GM23338 (cell line): ENCODE measurements at regions not wholly inside any gene's neighbourhood (a gene's known extent, or its start where the extent isn't known, plus 50 kb on each side); places are given as distances from the start of the nearest gene placed in this dataset.

ENCODE experiments used
- ATAC-seq: fragments of 200-7000 bp; cut with Tn5 transposase; 3 replicates; pipeline ENCODE4 v1.9.1; 2020
- DNase-seq: peaks from one replicate; pipeline ENCODE4 v3.0.0-alpha.2; 2015; ENCODE audit warnings: low spot score
- H2AFZ ChIP-seq: fragments of 200-600 bp; sonication (generic); 2 replicates; pipeline ENCODE4 v1.8.0; 2016; ENCODE audit warnings: antibody characterized with exemption, mild to moderate bottlenecking, moderate library complexity
- H3F3A ChIP-seq: fragments of 200-600 bp; sonication (generic); replicated peaks from 2 replicates; pipeline ENCODE4 v1.8.0; 2017; ENCODE audit warnings: antibody characterized with exemption, mixed run types, low read depth
- H3K27ac ChIP-seq: fragments of 200-600 bp; sonication (generic); 2 replicates; pipeline ENCODE4 v1.6.1; 2016; ENCODE audit warnings: low read depth
- H3K27me3 ChIP-seq: fragments of 200-600 bp; sonication (generic); 2 replicates; pipeline ENCODE4 v1.8.0; 2016; ENCODE audit warnings: mild to moderate bottlenecking, mixed run types, moderate library complexity; ENCODE audit not compliant: insufficient read depth
- H3K36me3 ChIP-seq: fragments of 200-600 bp; sonication (generic); 2 replicates; pipeline ENCODE4 v1.8.0; 2016; ENCODE audit warnings: mild to moderate bottlenecking; ENCODE audit not compliant: insufficient read depth
- H3K4me1 ChIP-seq: fragments of 200-600 bp; sonication (generic); 2 replicates; pipeline ENCODE4 v1.8.0; 2016; ENCODE audit warnings: mild to moderate bottlenecking, moderate library complexity; ENCODE audit not compliant: insufficient read depth
- H3K4me2 ChIP-seq: fragments of 200-600 bp; sonication (generic); 2 replicates; pipeline ENCODE4 v1.7.1; 2017; ENCODE audit warnings: mixed run types
- H3K4me3 ChIP-seq: fragments of 200-600 bp; sonication (generic); 2 replicates; pipeline ENCODE4 v1.6.1; 2016; ENCODE audit warnings: mixed run types
- H3K79me2 ChIP-seq: fragments of 200-600 bp; sonication (generic); replicated peaks from 2 replicates; pipeline ENCODE4 v1.8.0; 2017; ENCODE audit warnings: mild to moderate bottlenecking; ENCODE audit not compliant: insufficient read depth
- H3K9me2 ChIP-seq: fragments of 200-600 bp; sonication (generic); 2 replicates; pipeline ENCODE4 v1.8.0; 2017; ENCODE audit not compliant: insufficient read depth
- H4K20me1 ChIP-seq: fragments of 200-600 bp; sonication (generic); replicated peaks from 2 replicates; pipeline ENCODE4 v1.8.0; 2017; ENCODE audit warnings: mild to moderate bottlenecking; ENCODE audit not compliant: insufficient read depth
- H3K27ac Mint-ChIP-seq: 2 replicates; pipeline ENCODE4 v1.8.0; 2020; ENCODE audit warnings: inconsistent platforms, mild to moderate bottlenecking, moderate library complexity, mixed read lengths
- H3K27me3 Mint-ChIP-seq: 3 replicates; pipeline ENCODE4 v1.8.0; 2022; ENCODE audit warnings: low read depth, mild to moderate bottlenecking, moderate library complexity, mixed read lengths, inconsistent platforms; ENCODE audit not compliant: insufficient read depth, poor library complexity
- H3K36me3 Mint-ChIP-seq: 3 replicates; pipeline ENCODE4 v1.8.0; 2021; ENCODE audit warnings: low read depth, mild to moderate bottlenecking, inconsistent platforms, moderate library complexity, mixed read lengths
- H3K4me1 Mint-ChIP-seq: 3 replicates; pipeline ENCODE4 v1.8.0; 2020; ENCODE audit warnings: mild to moderate bottlenecking, inconsistent platforms, mixed read lengths
- H3K4me3 Mint-ChIP-seq: 3 replicates; pipeline ENCODE4 v1.8.0; 2021; ENCODE audit warnings: moderate library complexity, mild to moderate bottlenecking, inconsistent platforms, mixed read lengths
- H3K9me3 Mint-ChIP-seq: 3 replicates; pipeline ENCODE4 v1.8.0; 2020; ENCODE audit warnings: moderate library complexity, mild to moderate bottlenecking, inconsistent platforms, mixed read lengths
- CREB1 ChIP-seq: fragments of 250-450 bp; sonication (Bioruptor Pico); IDR thresholded peaks from 2 replicates; pipeline ENCODE4 v1.5.0; 2020; ENCODE audit warnings: low read depth, mild to moderate bottlenecking, moderate library complexity
- JUNB ChIP-seq: IDR thresholded peaks from one replicate; pipeline ENCODE4 v1.6.1; 2016; ENCODE audit warnings: antibody characterized with exemption; ENCODE audit not compliant: unreplicated experiment
- STAT1 ChIP-seq: IDR thresholded peaks from one replicate; pipeline ENCODE4 v1.6.1; 2016; ENCODE audit warnings: antibody characterized with exemption; ENCODE audit not compliant: unreplicated experiment
- TF ChIP-seq, protein P1 (sequence below), 2 experiments: fragments of 200-600 bp in 1 of 2; sonication (generic) in 1 of 2; conservative IDR thresholded peaks; 2 replicates each; pipeline versions ENCODE4 v1.5.1 to v1.6.1; 2016 to 2017; ENCODE audit warnings: antibody characterized with exemption in 2 of 2, low read depth in 2 of 2, mild to moderate bottlenecking in 2 of 2, moderate library complexity in 1 of 2
- TF ChIP-seq, protein P2 (sequence below): IDR thresholded peaks from one replicate; pipeline ENCODE4 v1.6.1; 2018; ENCODE audit warnings: antibody characterized with exemption; ENCODE audit not compliant: unreplicated experiment
- TF ChIP-seq, protein P3 (sequence below): fragments of 250-450 bp; sonication (Bioruptor Pico); IDR thresholded peaks from 2 replicates; pipeline ENCODE4 v1.5.0; 2020; ENCODE audit warnings: mild to moderate bottlenecking, moderate library complexity

DNA sequence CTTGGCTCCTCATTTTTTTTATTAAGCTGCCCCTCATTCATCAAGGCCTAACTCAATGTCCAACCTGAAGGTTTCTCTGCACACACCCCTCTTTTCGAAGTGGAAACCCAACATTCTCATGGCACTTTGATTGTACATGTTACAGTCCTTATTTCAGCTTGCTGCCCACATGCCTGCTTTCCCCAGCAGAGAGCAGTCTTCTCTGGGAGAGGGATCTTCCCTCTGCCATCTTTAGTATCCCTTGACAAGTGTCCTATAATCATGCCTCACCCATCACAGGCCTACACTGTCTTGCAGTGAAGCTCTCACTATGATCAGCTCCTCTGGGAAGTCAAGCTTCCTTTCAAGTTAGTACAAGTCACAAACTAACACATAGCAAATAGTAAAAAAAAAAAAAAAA lies 175.1 kb downstream of the ACER2 start:
- H3F3A ChIP-seq, result no peaks in the 10 kb centered on the region
- no peaks in the 10 kb centered on the region for H3K27me3 ChIP-seq
- no peaks in the 10 kb centered on the region for H3K79me2 ChIP-seq
- H3K4me3 ChIP-seq, result no peak overlapping the region
- Mint-ChIP-seq H3K27me3 (no peaks in the 10 kb centered on the region), H3K4me3 (no peak overlapping the region), H3K9me3 (peaks cover 8% of the 10 kb centered on the region; the same call in 2 of the 3 replicates), H3K27ac (no peak overlapping the region), H3K4me1 (no peaks in the 10 kb centered on the region; the same call in 1 of the 3 replicates), H3K36me3 (peaks cover 3% of the 10 kb centered on the region; the same call in 2 of the 3 replicates)
- TF ChIP-seq, protein P1, sequence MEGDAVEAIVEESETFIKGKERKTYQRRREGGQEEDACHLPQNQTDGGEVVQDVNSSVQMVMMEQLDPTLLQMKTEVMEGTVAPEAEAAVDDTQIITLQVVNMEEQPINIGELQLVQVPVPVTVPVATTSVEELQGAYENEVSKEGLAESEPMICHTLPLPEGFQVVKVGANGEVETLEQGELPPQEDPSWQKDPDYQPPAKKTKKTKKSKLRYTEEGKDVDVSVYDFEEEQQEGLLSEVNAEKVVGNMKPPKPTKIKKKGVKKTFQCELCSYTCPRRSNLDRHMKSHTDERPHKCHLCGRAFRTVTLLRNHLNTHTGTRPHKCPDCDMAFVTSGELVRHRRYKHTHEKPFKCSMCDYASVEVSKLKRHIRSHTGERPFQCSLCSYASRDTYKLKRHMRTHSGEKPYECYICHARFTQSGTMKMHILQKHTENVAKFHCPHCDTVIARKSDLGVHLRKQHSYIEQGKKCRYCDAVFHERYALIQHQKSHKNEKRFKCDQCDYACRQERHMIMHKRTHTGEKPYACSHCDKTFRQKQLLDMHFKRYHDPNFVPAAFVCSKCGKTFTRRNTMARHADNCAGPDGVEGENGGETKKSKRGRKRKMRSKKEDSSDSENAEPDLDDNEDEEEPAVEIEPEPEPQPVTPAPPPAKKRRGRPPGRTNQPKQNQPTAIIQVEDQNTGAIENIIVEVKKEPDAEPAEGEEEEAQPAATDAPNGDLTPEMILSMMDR (conservative IDR thresholded peaks at IDR 0.05; ENCODE audit: low read depth in 2 of 2), result peak in 1 of 2 experiments; percentile 58; a peak in 3 of 4 replicates
- TF ChIP-seq, protein P2, sequence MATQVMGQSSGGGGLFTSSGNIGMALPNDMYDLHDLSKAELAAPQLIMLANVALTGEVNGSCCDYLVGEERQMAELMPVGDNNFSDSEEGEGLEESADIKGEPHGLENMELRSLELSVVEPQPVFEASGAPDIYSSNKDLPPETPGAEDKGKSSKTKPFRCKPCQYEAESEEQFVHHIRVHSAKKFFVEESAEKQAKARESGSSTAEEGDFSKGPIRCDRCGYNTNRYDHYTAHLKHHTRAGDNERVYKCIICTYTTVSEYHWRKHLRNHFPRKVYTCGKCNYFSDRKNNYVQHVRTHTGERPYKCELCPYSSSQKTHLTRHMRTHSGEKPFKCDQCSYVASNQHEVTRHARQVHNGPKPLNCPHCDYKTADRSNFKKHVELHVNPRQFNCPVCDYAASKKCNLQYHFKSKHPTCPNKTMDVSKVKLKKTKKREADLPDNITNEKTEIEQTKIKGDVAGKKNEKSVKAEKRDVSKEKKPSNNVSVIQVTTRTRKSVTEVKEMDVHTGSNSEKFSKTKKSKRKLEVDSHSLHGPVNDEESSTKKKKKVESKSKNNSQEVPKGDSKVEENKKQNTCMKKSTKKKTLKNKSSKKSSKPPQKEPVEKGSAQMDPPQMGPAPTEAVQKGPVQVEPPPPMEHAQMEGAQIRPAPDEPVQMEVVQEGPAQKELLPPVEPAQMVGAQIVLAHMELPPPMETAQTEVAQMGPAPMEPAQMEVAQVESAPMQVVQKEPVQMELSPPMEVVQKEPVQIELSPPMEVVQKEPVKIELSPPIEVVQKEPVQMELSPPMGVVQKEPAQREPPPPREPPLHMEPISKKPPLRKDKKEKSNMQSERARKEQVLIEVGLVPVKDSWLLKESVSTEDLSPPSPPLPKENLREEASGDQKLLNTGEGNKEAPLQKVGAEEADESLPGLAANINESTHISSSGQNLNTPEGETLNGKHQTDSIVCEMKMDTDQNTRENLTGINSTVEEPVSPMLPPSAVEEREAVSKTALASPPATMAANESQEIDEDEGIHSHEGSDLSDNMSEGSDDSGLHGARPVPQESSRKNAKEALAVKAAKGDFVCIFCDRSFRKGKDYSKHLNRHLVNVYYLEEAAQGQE, result no peak
- TF ChIP-seq CREB1 (CRISPR knock-in tag), result no peak
- TF ChIP-seq JUNB, result no peak
- TF ChIP-seq, protein P3, sequence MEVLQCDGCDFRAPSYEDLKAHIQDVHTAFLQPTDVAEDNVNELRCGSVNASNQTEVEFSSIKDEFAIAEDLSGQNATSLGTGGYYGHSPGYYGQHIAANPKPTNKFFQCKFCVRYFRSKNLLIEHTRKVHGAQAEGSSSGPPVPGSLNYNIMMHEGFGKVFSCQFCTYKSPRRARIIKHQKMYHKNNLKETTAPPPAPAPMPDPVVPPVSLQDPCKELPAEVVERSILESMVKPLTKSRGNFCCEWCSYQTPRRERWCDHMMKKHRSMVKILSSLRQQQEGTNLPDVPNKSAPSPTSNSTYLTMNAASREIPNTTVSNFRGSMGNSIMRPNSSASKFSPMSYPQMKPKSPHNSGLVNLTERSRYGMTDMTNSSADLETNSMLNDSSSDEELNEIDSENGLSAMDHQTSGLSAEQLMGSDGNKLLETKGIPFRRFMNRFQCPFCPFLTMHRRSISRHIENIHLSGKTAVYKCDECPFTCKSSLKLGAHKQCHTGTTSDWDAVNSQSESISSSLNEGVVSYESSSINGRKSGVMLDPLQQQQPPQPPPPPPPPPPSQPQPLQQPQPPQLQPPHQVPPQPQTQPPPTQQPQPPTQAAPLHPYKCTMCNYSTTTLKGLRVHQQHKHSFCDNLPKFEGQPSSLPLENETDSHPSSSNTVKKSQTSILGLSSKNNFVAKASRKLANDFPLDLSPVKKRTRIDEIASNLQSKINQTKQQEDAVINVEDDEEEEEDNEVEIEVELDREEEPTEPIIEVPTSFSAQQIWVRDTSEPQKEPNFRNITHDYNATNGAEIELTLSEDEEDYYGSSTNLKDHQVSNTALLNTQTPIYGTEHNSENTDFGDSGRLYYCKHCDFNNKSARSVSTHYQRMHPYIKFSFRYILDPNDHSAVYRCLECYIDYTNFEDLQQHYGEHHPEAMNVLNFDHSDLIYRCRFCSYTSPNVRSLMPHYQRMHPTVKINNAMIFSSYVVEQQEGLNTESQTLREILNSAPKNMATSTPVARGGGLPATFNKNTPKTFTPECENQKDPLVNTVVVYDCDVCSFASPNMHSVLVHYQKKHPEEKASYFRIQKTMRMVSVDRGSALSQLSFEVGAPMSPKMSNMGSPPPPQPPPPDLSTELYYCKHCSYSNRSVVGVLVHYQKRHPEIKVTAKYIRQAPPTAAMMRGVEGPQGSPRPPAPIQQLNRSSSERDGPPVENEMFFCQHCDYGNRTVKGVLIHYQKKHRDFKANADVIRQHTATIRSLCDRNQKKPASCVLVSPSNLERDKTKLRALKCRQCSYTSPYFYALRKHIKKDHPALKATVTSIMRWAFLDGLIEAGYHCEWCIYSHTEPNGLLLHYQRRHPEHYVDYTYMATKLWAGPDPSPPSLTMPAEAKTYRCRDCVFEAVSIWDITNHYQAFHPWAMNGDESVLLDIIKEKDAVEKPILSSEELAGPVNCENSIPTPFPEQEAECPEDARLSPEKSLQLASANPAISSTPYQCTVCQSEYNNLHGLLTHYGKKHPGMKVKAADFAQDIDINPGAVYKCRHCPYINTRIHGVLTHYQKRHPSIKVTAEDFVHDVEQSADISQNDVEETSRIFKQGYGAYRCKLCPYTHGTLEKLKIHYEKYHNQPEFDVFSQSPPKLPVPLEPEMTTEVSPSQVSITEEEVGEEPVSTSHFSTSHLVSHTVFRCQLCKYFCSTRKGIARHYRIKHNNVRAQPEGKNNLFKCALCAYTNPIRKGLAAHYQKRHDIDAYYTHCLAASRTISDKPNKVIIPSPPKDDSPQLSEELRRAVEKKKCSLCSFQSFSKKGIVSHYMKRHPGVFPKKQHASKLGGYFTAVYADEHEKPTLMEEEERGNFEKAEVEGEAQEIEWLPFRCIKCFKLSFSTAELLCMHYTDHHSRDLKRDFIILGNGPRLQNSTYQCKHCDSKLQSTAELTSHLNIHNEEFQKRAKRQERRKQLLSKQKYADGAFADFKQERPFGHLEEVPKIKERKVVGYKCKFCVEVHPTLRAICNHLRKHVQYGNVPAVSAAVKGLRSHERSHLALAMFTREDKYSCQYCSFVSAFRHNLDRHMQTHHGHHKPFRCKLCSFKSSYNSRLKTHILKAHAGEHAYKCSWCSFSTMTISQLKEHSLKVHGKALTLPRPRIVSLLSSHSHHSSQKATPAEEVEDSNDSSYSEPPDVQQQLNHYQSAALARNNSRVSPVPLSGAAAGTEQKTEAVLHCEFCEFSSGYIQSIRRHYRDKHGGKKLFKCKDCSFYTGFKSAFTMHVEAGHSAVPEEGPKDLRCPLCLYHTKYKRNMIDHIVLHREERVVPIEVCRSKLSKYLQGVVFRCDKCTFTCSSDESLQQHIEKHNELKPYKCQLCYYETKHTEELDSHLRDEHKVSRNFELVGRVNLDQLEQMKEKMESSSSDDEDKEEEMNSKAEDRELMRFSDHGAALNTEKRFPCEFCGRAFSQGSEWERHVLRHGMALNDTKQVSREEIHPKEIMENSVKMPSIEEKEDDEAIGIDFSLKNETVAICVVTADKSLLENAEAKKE (CRISPR knock-in tag), result no peak
- no peak for TF ChIP-seq STAT1
- no peaks in the 10 kb centered on the region for H4K20me1 ChIP-seq
- ATAC-seq, result peak; percentile 32; the same call in 1 of the 3 replicates
- H3K4me1 ChIP-seq, result no peaks in the 10 kb centered on the region
- no peak overlapping the region for H3K4me2 ChIP-seq
- no peaks in the 10 kb centered on the region for H3K9me2 ChIP-seq
- H3K36me3 ChIP-seq, result no peaks in the 10 kb centered on the region
- H2AFZ ChIP-seq, result no peak overlapping the region
- H3K27ac ChIP-seq, result no peak overlapping the region
- peak; percentile 10 for DNase-seq
